NCI-H187 treated with DMSO at 0.1 percent for 48 hours (cell line): ENCODE measurements at regions not wholly inside any gene's neighbourhood (a gene's known extent, or its start where the extent isn't known, plus 50 kb on each side); places are given as distances from the start of the nearest gene placed in this dataset.

Experiments
- DNase-seq: peaks from one replicate; lab custom pipeline; 2025; lab: John Stamatoyannopoulos, UW

DNA sequence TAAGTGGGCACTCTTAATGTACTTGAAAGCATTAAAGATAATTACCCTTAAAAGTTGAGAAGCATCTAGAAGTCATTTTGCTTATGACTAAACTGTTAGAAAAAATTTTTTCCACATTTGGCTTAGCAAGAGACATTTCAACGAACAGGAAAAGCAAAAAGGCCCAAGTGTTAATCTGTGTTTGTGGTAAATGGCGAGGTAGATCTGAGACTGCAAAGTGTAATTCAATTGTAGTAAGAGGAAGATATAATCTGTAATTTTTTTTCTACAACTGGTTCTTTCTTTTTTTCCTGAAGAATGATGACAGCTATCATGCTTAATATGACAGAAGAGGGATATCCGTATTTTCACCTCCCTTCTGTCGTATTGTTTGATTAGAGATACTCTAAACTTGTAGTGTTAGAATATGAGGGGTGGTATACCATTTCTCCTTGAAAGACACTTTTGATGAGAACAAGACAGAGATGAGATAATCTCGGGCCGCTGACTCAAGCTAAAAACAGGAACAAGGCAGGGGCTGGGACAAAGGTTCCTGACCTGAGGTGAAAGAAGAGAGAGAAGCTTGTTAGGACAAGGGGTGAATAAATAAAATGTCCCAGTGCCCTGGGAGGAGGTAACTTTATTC, 459.3 kb upstream of the ZNF608 start:
- no peak for DNase-seq

DNA sequence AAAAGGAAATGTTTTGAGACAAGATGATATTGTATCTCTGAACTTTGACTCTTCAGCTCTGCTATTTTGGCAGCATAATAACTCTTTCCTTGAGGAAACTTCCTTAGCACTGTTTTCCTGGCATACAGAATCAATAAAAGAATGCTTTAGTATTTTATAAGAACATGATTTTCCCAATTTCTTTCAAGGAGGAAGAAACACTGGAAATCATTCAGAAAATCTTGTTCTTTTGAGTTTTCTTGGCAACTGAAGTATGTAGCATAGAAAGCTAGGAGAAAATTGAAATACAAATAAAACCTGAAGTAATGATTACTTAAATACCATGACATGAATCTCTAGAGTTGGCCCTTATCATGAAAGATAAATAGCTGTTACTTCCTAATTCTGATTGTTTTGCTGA, 461.4 kb upstream of the ZNF608 start:
- no peak for DNase-seq

GRCh38 chr5:125209650-125210049, 463.2 kb upstream of the ZNF608 start:
- DNase-seq: no peak

DNA sequence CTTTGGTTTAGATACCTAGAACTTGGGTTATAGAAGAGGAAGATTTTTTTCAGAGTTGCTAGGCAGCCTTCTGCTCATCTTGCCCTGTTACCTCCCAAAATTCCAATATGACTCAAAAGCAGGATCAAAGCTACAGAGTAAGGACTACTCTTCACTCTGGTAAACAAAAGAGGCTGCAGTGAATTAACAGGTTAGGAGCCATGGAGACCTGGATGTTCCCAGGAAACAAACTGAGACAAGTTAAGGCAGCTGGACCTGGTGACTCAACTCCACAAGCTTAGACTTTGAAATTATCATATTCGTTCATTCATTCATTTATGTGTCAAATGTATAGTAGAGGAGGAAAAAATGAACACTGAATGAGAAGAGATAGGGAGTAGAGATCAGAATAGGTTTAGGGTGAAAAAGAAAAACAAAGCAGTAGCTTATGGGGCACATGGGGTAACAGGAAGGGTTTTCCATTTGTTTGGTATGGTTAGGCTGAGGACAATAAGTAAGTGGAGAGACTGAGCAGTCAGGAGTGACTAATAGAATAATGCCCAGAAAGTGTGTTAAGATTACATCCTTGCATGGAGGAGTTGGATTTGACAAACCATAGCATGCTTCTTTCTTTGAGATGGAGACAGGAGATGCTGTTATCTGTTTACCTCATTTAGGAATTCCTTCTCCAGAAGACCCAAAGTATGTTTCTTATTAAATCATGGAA, 464.0 kb upstream of the ZNF608 start:
- DNase-seq: no peak

- DNase-seq: no peak
These were observed 467.6 kb upstream of the ZNF608 start for GRCh38 chr5:125214080-125214479.

- no peak for DNase-seq
These were observed 469.2 kb upstream of the ZNF608 start for GRCh38 chr5:125215593-125215992.

- DNase-seq: no peak
These were observed 473.3 kb upstream of the ZNF608 start for GRCh38 chr5:125219710-125220109.

DNA sequence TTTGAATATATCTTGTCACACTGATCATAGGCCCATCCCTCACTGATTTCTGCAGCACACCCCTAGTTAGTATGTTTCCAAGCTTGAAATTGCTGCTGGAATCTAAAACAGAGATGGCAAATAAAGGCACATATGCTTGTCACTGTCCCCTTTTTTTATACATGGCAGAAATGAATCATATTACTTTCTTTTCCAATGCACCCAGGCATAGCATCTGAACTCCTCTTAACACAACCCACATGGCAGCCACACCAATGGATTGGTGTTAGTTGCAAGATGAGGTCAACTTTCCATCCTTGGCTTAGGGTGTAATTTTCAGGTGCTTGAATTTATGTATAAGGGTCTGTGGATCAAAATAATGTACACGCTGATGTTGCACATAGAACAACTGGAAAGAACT, 473.8 kb upstream of the ZNF608 start:
- DNase-seq: no peak

- no peak for DNase-seq
These were observed 476.3 kb upstream of the ZNF608 start for GRCh38 chr5:125222597-125223240.

DNA sequence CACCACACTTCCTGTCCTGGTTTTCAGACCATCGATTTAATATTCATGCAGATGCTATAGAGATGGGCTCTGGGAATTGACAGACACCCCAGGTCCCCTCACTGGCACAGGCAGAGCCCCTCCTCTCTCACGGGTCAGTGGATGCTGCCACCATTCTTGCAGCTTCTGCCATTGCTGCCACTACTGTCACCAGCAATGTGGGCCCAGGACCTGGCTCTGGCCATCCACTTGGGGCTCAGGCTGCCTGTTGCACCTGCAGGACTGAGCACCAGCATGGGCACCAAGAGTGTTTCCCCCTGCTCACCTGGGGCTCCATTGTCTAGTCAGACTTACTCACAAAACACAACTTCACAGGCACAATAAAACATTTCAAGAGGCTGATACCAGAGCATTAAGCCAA, 479.0 kb upstream of the ZNF608 start:
- no peak for DNase-seq

DNA sequence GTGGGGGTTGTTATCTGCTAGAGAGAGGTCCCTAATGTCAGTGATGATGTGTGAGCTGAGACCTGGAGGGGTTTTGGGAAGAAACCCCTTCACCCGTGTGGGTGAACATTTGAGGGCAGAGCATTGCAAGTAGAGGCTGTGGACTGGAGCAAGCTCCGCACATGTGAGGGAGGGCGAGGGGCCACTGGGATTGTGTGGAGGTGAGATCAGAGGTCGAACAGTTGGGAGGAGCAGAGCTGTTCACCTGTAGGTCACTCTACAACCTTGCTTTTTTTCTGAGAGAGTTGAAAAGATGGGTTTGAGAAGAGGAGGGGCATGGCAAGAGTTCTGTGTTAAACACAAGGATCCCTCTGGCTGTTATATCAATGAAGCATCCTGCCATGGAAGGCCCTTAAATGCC, 480.4 kb upstream of the ZNF608 start:
- DNase-seq: no peak

DNA sequence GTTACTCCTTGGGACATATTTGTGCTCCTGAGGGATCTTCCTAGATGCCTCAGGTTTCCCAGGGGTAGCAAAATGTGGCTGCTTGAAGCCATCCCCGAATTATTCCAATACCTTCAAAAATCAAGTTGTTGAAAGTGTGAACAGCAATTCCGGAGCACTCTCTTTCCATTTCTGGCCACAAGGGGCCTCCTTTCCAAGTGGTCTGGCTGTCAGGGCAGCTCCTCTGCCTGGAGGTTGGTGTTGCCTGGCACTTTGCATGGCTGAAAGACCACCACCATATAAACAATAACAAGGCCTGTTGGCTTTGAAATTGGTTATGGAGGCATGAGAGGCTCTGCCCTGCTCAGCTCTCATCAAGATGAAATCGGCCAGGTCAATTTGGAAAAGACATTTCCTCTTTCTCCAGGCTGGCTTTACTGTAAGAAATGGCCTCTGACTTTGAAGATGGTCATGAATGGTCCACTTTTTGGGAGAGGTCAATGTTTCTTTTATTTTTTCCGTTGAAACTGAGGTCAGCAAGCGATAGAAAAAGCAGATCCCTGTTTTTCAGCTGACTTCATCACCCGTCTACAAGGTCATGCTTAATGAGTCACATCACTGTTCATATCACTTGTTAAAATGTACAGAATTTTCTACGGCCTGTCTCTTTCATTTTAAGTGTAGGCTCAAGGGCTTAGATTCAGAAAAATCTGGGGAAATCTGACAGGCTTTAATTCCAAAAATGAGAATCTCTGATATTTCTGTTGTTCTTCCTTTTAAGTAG, 481.1 kb upstream of the ZNF608 start:
- no peak for DNase-seq

DNA sequence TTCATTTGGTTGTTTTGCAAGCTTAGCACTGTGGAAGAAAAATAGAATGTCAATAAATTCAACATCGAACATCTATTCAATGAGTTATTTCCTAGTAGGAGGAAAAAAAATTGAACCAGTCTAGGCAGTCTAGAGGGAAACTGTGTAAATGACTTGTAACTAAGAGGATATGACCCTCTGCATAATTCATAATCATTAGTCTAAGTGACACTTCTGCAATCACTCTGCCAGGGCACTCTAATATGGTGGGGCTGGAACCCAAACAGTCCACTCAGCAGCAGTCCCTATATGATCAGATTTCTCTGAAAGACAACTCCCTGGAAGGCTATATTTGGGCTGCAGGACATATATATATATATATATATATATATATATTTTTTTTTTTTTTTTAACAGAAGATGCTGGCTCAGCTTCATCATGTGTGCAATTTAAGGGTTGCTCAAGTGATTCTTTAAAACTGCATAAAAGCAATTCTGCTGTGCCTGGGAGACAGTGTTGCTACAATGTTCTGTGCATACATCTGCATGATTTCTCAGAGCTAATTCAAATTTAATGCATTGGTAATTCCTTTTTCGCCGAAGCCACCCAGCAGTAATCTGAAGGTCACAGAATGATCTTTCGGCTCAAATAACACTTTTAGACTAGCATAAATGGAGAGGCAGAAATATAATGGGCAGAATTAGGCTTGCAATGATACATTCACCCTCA, 482.1 kb upstream of the ZNF608 start:
- DNase-seq: no peak

GRCh38 chr5:125229556-125229955, 483.1 kb upstream of the ZNF608 start:
- no peak for DNase-seq

- DNase-seq: no peak
These were observed 486.4 kb upstream of the ZNF608 start for GRCh38 chr5:125232779-125233230.

GRCh38 chr5:125233944-125234343, 487.5 kb upstream of the ZNF608 start:
- no peak for DNase-seq

DNA sequence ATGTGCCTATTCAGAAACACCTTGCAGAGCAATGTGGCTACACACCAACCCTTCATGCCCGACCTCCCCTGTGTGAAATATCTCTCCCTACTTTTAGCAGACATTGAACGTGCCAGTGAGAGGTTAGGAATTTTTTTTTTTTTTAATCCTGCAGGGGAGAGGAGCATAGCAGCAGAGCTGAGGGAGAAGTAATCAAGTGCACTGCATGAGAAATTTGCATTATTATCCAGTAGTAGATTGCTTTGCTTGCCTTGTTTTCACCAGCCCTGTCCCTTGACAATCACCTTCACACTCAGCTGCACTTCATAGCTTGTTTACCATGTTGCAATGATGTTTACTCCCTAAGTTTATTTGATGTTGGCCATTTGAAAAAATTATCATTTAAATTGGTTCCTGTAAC, 489.6 kb upstream of the ZNF608 start:
- DNase-seq: no peak

- no peak for DNase-seq
These were observed 490.5 kb upstream of the ZNF608 start for GRCh38 chr5:125236981-125237380.

GRCh38 chr5:125244531-125244930, 498.1 kb upstream of the ZNF608 start:
- DNase-seq: no peak

DNA sequence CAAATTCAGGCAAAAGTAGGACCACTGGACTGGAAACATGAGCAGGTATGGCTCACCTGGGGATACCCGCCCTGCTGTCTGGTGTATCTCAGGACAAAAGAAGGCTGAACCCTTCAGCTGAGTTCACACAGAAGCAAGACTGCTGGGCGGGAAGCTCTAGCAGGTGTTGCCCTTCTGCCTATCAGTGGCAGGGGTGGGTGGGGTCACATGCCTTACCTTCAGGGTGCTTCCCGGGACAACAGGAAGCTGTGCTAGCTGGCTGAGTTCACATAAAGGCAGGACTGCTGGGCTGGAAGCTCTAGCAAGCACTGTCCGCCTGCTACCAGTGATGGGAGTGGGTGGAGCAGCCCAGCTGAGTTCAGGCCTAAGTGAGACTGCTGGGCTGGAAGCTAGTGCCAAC, 498.8 kb upstream of the ZNF608 start:
- no peak for DNase-seq

DNA sequence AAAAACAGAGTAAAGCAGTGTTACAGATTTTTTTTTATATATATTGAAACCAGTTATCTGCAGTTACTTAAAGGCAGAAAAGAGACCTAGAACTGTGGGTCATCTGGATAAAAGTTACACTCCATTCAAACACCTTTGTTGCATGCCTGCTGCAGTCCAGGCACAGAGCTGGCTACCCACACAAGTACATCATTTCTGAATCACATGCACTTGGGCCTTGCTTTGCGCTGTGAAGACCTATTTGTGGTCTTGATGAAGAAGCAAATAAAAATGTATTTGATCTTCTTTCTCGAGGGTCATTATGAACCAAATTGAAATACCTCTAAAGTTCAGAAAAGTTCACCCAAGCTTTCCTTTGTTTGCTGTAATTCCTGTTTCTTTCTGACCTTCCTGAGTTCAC, 503.0 kb upstream of the ZNF608 start:
- DNase-seq: no peak

DNA sequence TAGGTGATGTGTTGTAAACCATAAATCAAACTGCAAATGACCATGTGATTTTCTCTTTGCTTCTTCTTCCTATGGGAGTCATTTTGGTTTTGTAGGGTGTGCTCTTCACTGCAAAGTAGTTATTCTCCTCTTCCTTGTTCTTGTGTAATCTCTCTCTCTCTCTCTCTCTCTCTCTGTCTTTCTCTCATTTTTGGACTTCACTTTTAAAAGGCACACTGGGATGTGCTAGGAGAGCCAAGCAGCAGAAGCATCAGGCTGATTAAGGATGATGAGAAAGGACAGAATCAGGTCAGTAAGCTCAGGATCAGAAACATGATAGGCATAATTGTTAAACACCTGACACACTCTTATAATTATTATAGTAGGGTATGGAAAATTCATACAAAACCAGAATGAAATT, 505.3 kb upstream of the ZNF608 start:
- no peak for DNase-seq
